ENCODE measurements at regions not wholly inside any gene's neighbourhood (a gene's known extent, or its start where the extent isn't known, plus 50 kb on each side); places are given as distances from the start of the nearest gene placed in this dataset.

- no peak for TF ChIP-seq CTCF (IDR thresholded peaks at IDR 0.05)
- no peak for TF ChIP-seq POLR2A (IDR thresholded peaks at IDR 0.05)
These were observed 122.0 kb upstream of the RARB start for GRCh38 chr3:25306066-25306465.

Measured in testis (tissue), 2 donors.